Activated CD4-positive, alpha-beta T cell treated with anti-CD3 and anti-CD28 coated beads for 36 hours (primary cell): ENCODE measurements at regions not wholly inside any gene's neighbourhood (a gene's known extent, or its start where the extent isn't known, plus 50 kb on each side); places are given as distances from the start of the nearest gene placed in this dataset.

Experiments
- ATAC-seq: fragments of 200-7000 bp; cut with Tn5 transposase; one replicate; pipeline ENCODE4 v1.10.0; 2021; ENCODE audit warnings: mild to moderate bottlenecking, moderate library complexity
- CTCF ChIA-PET: fragments of 350-600 bp; sonication (Branson Sonifier 250); formaldehyde crosslinking; loops from one replicate; lab custom pipeline; 2021; ENCODE audit warnings: antibody characterized with exemption; lab: Charles Lee
- POLR2A ChIA-PET: fragments of 350-600 bp; sonication (Branson Sonifier 250); formaldehyde crosslinking; loops from one replicate; lab custom pipeline; 2021; ENCODE audit warnings: antibody characterized with exemption, inconsistent platforms; lab: Charles Lee
- DNase-seq: peaks from one replicate; pipeline ENCODE4 v3.0.0-alpha.2; 2020
- H3K27ac Mint-ChIP-seq: one replicate; pipeline ENCODE4 v1.8.0; 2021; ENCODE audit warnings: mixed read lengths
- H3K27me3 Mint-ChIP-seq: one replicate; pipeline ENCODE4 v1.8.0; 2021; ENCODE audit warnings: mixed read lengths
- H3K36me3 Mint-ChIP-seq: one replicate; pipeline ENCODE4 v1.8.0; 2021; ENCODE audit warnings: low read depth, mixed read lengths
- H3K4me1 Mint-ChIP-seq: one replicate; pipeline ENCODE4 v1.8.0; 2021; ENCODE audit warnings: mixed read lengths
- H3K4me3 Mint-ChIP-seq: one replicate; pipeline ENCODE4 v1.8.0; 2021; ENCODE audit warnings: mild to moderate bottlenecking, moderate library complexity, mixed read lengths
- H3K9me3 Mint-ChIP-seq: one replicate; pipeline ENCODE4 v1.8.0; 2021; ENCODE audit warnings: low read depth, mixed read lengths
- intact Hi-C, 2 experiments: fragments of 100-400 bp; cut with DNase I in 1 of 2; cut with micrococcal nuclease in 1 of 2; formaldehyde crosslinking; loops; one replicate each; pipeline versions ENCODE4 v1.14.2 to v1.15.1; 2022 to 2024; cut with DNase I, micrococcal nuclease

DNA sequence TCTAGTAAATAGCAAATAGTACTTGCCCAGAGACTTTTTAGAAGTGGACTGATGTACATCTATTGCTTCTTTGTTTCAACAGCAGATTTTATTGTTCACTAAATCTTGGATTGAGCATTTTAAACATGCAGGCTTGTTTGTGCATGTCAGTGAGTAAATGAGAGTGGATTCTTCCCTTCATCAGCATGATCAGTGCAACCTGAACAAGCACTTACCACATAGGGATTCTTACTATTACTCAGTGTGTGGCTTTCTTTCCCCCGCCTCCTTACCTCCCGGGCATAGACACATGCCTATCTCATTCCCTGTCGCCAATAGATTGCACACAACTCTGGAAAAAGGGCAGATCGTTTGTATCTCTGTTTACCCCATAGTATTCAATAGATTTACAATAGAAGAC lies 197.5 kb downstream of the C11orf87 start:
- Mint-ChIP-seq H3K36me3 (no peaks in the 10 kb centered on the region), H3K9me3 (no peaks in the 10 kb centered on the region), H3K4me3 (no peak overlapping the region), H3K4me1 (no peaks in the 10 kb centered on the region), H3K27ac (no peak overlapping the region), H3K27me3 (no peaks in the 10 kb centered on the region)
- POLR2A ChIA-PET, result no interaction called here
- ATAC-seq (no peak), DNase-seq (no peak)
- CTCF ChIA-PET, result no interaction called here
- intact Hi-C loops, result no loop called here

DNA sequence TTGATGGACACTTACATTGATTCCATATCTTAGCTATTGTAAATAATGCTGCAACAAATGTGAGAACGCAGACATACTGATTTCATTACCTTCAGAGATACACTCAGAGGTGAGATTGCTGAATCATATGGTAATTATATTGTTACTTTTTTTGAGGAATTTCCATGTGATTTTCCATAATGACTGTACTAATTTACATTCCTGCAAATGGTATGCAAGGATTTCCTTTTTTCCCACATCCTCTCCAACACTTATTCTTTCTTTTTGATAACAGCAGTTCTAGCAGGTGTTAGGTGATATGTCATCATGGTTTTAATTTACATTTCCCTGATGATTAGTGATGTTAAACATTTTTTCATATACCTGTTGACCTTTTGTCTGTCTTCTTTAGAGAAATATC lies 207.7 kb downstream of the C11orf87 start:
- H3K4me1 Mint-ChIP-seq, result no peaks in the 10 kb centered on the region
- intact Hi-C loops, result no loop called here
- ATAC-seq (no peak), DNase-seq (no peak)
- no peak overlapping the region for H3K27ac Mint-ChIP-seq
- POLR2A ChIA-PET, result no interaction called here
- no peaks in the 10 kb centered on the region for H3K27me3 Mint-ChIP-seq
- no peaks in the 10 kb centered on the region for H3K36me3 Mint-ChIP-seq
- H3K4me3 Mint-ChIP-seq, result no peak overlapping the region
- H3K9me3 Mint-ChIP-seq, result peaks cover 14% of the 10 kb centered on the region
- CTCF ChIA-PET, result no interaction called here

DNA sequence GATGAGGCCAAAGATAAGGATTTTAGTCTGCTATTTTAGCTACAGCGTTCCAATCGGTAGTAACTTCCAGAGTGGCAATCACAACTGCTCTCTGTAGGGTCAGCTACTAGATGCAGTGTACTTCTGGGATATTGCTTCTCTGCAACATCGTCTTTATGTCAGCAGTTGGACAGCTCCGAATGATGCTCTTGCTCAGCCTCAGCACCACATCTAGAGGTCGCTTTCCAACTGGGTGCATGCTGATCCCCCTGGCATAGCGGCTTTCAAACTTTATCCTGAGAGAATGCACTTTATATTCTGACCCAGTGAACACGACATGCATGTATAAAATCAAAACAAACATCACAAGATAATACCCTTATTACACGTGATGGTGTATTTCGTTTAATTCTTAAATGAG lies 219.6 kb downstream of the C11orf87 start:
- no peaks in the 10 kb centered on the region for H3K9me3 Mint-ChIP-seq
- no peak overlapping the region for H3K27ac Mint-ChIP-seq
- no peaks in the 10 kb centered on the region for H3K36me3 Mint-ChIP-seq
- DNase-seq (no peak), ATAC-seq (no peak)
- no peaks in the 10 kb centered on the region for H3K4me1 Mint-ChIP-seq
- H3K4me3 Mint-ChIP-seq, result no peak overlapping the region
- H3K27me3 Mint-ChIP-seq, result peaks cover 2% of the 10 kb centered on the region
- ChIA-PET POLR2A (no interaction called here), CTCF (no interaction called here)
- intact Hi-C loops, result no loop called here

GRCh38 chr11:109644152-109644551 lies 222.2 kb downstream of the C11orf87 start:
- no peak for DNase-seq
- Mint-ChIP-seq H3K9me3 (no peaks in the 10 kb centered on the region), H3K4me3 (no peak overlapping the region), H3K36me3 (no peaks in the 10 kb centered on the region), H3K27me3 (peaks cover 2% of the 10 kb centered on the region), H3K4me1 (no peaks in the 10 kb centered on the region), H3K27ac (no peak overlapping the region)
- intact Hi-C loops, result no loop called here
- no peak for ATAC-seq
- ChIA-PET CTCF (no interaction called here), POLR2A (no interaction called here)

GRCh38 chr11:109648804-109649203 lies 226.8 kb downstream of the C11orf87 start:
- ATAC-seq, result no peak

DNA sequence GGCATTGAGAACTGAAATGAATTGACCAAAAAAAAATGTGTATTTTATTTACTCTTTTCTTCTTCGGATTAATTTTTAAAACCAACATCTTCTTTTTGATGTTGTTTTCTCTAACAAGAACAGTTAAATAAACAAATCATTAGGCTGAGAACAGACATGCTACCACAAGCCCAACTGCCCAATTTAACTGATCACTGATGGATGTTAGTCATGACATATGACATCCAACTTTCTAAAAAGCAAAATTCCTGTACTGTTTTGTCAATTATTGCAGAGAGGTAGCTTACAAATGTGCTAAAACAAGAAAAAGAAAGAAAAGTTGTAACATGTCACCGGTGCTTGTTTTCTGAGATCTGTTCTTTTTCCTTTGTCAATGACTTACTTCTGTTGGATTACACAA lies 232.1 kb downstream of the C11orf87 start:
- no peak overlapping the region for H3K27ac Mint-ChIP-seq
- ChIA-PET POLR2A (no interaction called here), CTCF (interaction anchor here (1.2 kb wide), 1 partner anchor 103 kb away, joined by 3 read pairs; no protein-coding TSS in a partner anchor)
- no peaks in the 10 kb centered on the region for H3K9me3 Mint-ChIP-seq
- H3K4me1 Mint-ChIP-seq, result no peaks in the 10 kb centered on the region
- H3K27me3 Mint-ChIP-seq, result no peaks in the 10 kb centered on the region
- intact Hi-C loops, result no loop called here
- DNase-seq (no peak), ATAC-seq (no peak)
- H3K36me3 Mint-ChIP-seq, result no peaks in the 10 kb centered on the region
- no peak overlapping the region for H3K4me3 Mint-ChIP-seq

More at GRCh38 chr11:109648804-109649203, 226.8 kb downstream of the C11orf87 start:
- Mint-ChIP-seq H3K36me3 (no peaks in the 10 kb centered on the region), H3K27me3 (peaks cover 2% of the 10 kb centered on the region), H3K9me3 (no peaks in the 10 kb centered on the region), H3K27ac (no peak overlapping the region), H3K4me1 (no peaks in the 10 kb centered on the region), H3K4me3 (no peak overlapping the region)
- intact Hi-C loops, result no loop called here
- CTCF ChIA-PET, result no interaction called here
- DNase-seq, result no peak
- POLR2A ChIA-PET, result no interaction called here

DNA sequence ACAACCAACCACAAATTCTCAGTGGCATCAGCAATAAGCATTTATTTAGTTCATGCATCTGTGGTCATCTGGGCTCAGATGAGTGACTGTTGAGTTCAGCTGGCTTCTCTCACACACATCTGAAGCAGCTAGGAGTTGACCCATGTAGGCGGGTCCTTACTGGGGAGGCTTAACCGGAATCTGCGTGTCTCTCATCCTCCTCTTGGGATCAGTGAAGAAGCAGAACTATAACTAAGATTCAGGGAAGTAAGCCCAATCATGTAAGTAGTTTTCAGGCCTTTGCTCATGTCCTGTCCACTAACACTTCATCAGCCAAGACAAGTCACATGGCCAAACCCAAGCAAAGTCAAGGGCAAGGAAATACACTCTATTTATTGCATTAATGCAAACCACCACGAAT lies 236.2 kb downstream of the C11orf87 start:
- no peaks in the 10 kb centered on the region for H3K4me1 Mint-ChIP-seq
- ChIA-PET POLR2A (no interaction called here), CTCF (no interaction called here)
- no peaks in the 10 kb centered on the region for H3K36me3 Mint-ChIP-seq
- H3K27ac Mint-ChIP-seq, result no peak overlapping the region
- H3K4me3 Mint-ChIP-seq, result no peak overlapping the region
- H3K27me3 Mint-ChIP-seq, result no peaks in the 10 kb centered on the region
- intact Hi-C loops, result no loop called here
- H3K9me3 Mint-ChIP-seq, result no peaks in the 10 kb centered on the region
- ATAC-seq (no peak), DNase-seq (no peak)

GRCh38 chr11:109667719-109668118 lies 245.7 kb downstream of the C11orf87 start:
- H3K27me3 Mint-ChIP-seq, result no peaks in the 10 kb centered on the region
- ATAC-seq, result no peak
- intact Hi-C loops, result no loop called here
- H3K36me3 Mint-ChIP-seq, result no peaks in the 10 kb centered on the region
- DNase-seq, result no peak
- H3K4me1 Mint-ChIP-seq, result no peaks in the 10 kb centered on the region
- no peak overlapping the region for H3K4me3 Mint-ChIP-seq
- peaks cover 3% of the 10 kb centered on the region for H3K9me3 Mint-ChIP-seq
- POLR2A ChIA-PET, result no interaction called here
- CTCF ChIA-PET, result interaction anchor here (0.7 kb wide), 1 partner anchor 693 kb away, joined by 4 read pairs; no protein-coding TSS in a partner anchor
- no peak overlapping the region for H3K27ac Mint-ChIP-seq

DNA sequence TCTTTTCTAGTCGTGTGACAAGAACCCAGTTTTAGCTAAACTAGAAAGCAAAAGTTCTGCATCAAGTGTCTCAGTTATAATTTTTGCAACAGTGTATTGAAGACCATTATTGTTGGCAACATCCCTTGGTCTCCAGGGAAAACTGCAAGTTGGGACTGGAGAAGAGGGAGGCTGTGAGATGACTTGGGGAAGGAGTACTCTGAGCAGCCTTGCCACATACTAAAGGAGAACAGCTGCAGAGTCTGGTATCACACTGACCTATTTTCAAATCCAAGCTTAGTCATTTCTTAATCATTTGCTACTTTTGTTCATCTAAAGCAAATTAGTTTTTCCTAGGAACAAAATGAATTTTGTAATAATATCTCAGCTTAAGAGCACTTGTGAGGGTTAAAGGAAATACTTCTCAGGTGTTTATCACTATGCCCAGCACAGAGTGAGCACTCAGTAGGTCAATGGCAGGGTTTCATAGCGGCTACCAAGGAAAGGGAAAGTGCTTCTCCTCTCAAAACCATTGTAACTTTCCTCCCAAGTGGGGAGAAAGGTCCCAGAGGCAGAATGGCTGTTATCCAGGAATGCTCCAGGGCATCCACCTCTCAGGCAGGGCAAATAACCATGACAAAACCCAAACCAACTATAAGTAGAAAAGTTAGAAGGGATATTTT lies 247.1 kb downstream of the C11orf87 start:
- ChIA-PET POLR2A (no interaction called here), CTCF (no interaction called here)
- Mint-ChIP-seq H3K4me1 (no peaks in the 10 kb centered on the region), H3K27ac (no peak overlapping the region), H3K9me3 (peaks cover 3% of the 10 kb centered on the region), H3K4me3 (no peak overlapping the region), H3K27me3 (no peaks in the 10 kb centered on the region), H3K36me3 (no peaks in the 10 kb centered on the region)
- intact Hi-C loops, result no loop called here
- DNase-seq (no peak), ATAC-seq (no peak)

- CTCF ChIA-PET, result interaction anchor here (0.6 kb wide), 1 partner anchor 789 kb away, joined by 3 read pairs; no protein-coding TSS in a partner anchor
- Mint-ChIP-seq H3K36me3 (no peaks in the 10 kb centered on the region), H3K4me1 (no peaks in the 10 kb centered on the region), H3K27ac (no peak overlapping the region), H3K27me3 (no peaks in the 10 kb centered on the region), H3K4me3 (no peak overlapping the region), H3K9me3 (no peaks in the 10 kb centered on the region)
- no peak for DNase-seq
- intact Hi-C loops, result no loop called here
- ATAC-seq, result no peak
- POLR2A ChIA-PET, result no interaction called here
Observed at GRCh38 chr11:109677231-109677630, 255.2 kb downstream of the C11orf87 start.

- H3K9me3 Mint-ChIP-seq, result no peaks in the 10 kb centered on the region
- intact Hi-C loops, result no loop called here
- no peak overlapping the region for H3K27ac Mint-ChIP-seq
- H3K27me3 Mint-ChIP-seq, result no peaks in the 10 kb centered on the region
- ATAC-seq (no peak), DNase-seq (no peak)
- H3K4me1 Mint-ChIP-seq, result no peaks in the 10 kb centered on the region
- ChIA-PET CTCF (no interaction called here), POLR2A (no interaction called here)
- no peak overlapping the region for H3K4me3 Mint-ChIP-seq
- no peaks in the 10 kb centered on the region for H3K36me3 Mint-ChIP-seq
Observed at GRCh38 chr11:109677876-109678275, 255.9 kb downstream of the C11orf87 start.

DNA sequence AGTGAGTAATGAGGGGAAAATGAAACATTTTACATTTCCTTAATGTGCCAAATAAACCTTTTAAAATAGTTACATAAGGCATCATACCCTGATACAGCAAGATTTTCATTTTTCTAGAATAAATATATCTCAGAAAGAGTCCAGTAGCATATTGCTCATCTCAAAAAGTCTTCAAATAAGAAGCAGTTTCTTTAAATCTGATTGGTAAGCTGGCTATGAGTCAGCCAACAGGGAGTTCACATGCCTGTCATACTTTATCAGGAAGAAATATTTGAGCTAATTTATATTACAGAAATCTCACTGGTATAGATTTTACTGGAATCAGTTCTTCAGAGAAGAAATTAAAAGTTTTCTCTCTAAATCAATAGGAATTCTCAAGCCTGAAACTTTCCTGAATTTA lies 258.1 kb downstream of the C11orf87 start:
- no peak for DNase-seq
- ATAC-seq, result no peak
- no peaks in the 10 kb centered on the region for H3K36me3 Mint-ChIP-seq
- no peak overlapping the region for H3K4me3 Mint-ChIP-seq
- ChIA-PET CTCF (no interaction called here), POLR2A (no interaction called here)
- H3K9me3 Mint-ChIP-seq, result no peaks in the 10 kb centered on the region
- H3K27me3 Mint-ChIP-seq, result no peaks in the 10 kb centered on the region
- intact Hi-C loops, result no loop called here
- no peaks in the 10 kb centered on the region for H3K4me1 Mint-ChIP-seq
- no peak overlapping the region for H3K27ac Mint-ChIP-seq
